Colonic mucosa (tissue), 4 donors: ENCODE measurements at regions not wholly inside any gene's neighbourhood (a gene's known extent, or its start where the extent isn't known, plus 50 kb on each side); places are given as distances from the start of the nearest gene placed in this dataset.

Source experiments
- DNase-seq: peaks from one replicate; pipeline ENCODE4 v3.0.0-alpha.2; 2020
- H3K27ac ChIP-seq: fragments of 200-600 bp; one replicate; pipeline ENCODE4 v1.8.0; 2021
- H3K27me3 ChIP-seq: fragments of 200-600 bp; one replicate; pipeline ENCODE4 v1.8.0; 2021
- H3K36me3 ChIP-seq: fragments of 200-600 bp; one replicate; pipeline ENCODE4 v1.8.0; 2021
- H3K4me1 ChIP-seq: fragments of 200-600 bp; one replicate; pipeline ENCODE4 v1.8.0; 2021; ENCODE audit warnings: mild to moderate bottlenecking
- H3K4me3 ChIP-seq: fragments of 200-600 bp; one replicate; pipeline ENCODE4 v1.8.0; 2021
- H3K9ac ChIP-seq, 2 donors: one replicate each; pipeline ENCODE4 v1.7.0; 2013; ENCODE audit warnings: control low read depth in 2 of 2, low read depth in 2 of 2, low read length in 2 of 2
- H3K9me3 ChIP-seq: fragments of 200-600 bp; one replicate; pipeline ENCODE4 v1.8.0; 2021
- CTCF ChIP-seq: fragments of 200-600 bp; IDR thresholded peaks from one replicate; pipeline ENCODE4 v1.8.0; 2022; ENCODE audit warnings: antibody characterized with exemption, mild to moderate bottlenecking
- intact Hi-C: fragments of 100-400 bp; cut with DNase I; formaldehyde crosslinking; loops from one replicate; pipeline ENCODE4 v1.14.1; 2022
- donor health status: healthy.
- donor health status: DM: no; HTN: no; CAD: no.
- donor health status: DM: no; HTN: no; CAD: no.

- Histone ChIP-seq H3K36me3 (no peaks in the 10 kb centered on the region), H3K9me3 (no peaks in the 10 kb centered on the region), H3K4me1 (no peaks in the 10 kb centered on the region), H3K27ac (no peak overlapping the region), H3K9ac (no peak overlapping the region), H3K27me3 (no peaks in the 10 kb centered on the region), H3K4me3 (no peak overlapping the region)
- DNase-seq, result no peak
- TF ChIP-seq CTCF, result no peak
- intact Hi-C loops, result no loop called here
Measured at GRCh38 chr6:77326711-77327110, 136.6 kb downstream of the HTR1B start.

- no peak for TF ChIP-seq CTCF
- intact Hi-C loops, result no loop called here
- Histone ChIP-seq H3K4me3 (no peak overlapping the region), H3K4me1 (no peaks in the 10 kb centered on the region), H3K9me3 (no peaks in the 10 kb centered on the region), H3K27ac (no peak overlapping the region), H3K27me3 (no peaks in the 10 kb centered on the region), H3K9ac (no peak overlapping the region), H3K36me3 (no peaks in the 10 kb centered on the region)
- no peak for DNase-seq
Measured at GRCh38 chr6:77326029-77326428, 137.3 kb downstream of the HTR1B start.

GRCh38 chr6:77324866-77325265, 138.4 kb downstream of the HTR1B start:
- Histone ChIP-seq H3K9ac (no peak overlapping the region), H3K27me3 (no peaks in the 10 kb centered on the region), H3K4me1 (no peaks in the 10 kb centered on the region), H3K36me3 (no peaks in the 10 kb centered on the region), H3K4me3 (no peak overlapping the region), H3K9me3 (no peaks in the 10 kb centered on the region), H3K27ac (no peak overlapping the region)
- DNase-seq, result no peak
- no peak for TF ChIP-seq CTCF
- intact Hi-C loops, result no loop called here

- intact Hi-C loops, result no loop called here
- H3K36me3 ChIP-seq, result no peaks in the 10 kb centered on the region
- TF ChIP-seq CTCF, result no peak
Measured at GRCh38 chr6:77322604-77323003, 140.7 kb downstream of the HTR1B start.

GRCh38 chr6:77318256-77318655, 145.0 kb downstream of the HTR1B start:
- Histone ChIP-seq H3K4me1 (no peaks in the 10 kb centered on the region), H3K4me3 (no peak overlapping the region), H3K27me3 (no peaks in the 10 kb centered on the region), H3K27ac (no peak overlapping the region), H3K36me3 (no peaks in the 10 kb centered on the region), H3K9me3 (no peaks in the 10 kb centered on the region), H3K9ac (no peak overlapping the region)
- TF ChIP-seq CTCF, result no peak
- no peak for DNase-seq
- intact Hi-C loops, result no loop called here

More at GRCh38 chr6:77322604-77323003, 140.7 kb downstream of the HTR1B start:
- no peaks in the 10 kb centered on the region for H3K27me3 ChIP-seq
- no peaks in the 10 kb centered on the region for H3K4me1 ChIP-seq
- H3K27ac ChIP-seq, result no peak overlapping the region
- no peak overlapping the region for H3K4me3 ChIP-seq
- DNase-seq, result no peak
- H3K9me3 ChIP-seq, result no peaks in the 10 kb centered on the region
- no peak overlapping the region for H3K9ac ChIP-seq

- no peak overlapping the region for H3K9ac ChIP-seq
- no peaks in the 10 kb centered on the region for H3K27me3 ChIP-seq
- H3K36me3 ChIP-seq, result no peaks in the 10 kb centered on the region
- H3K27ac ChIP-seq, result no peak overlapping the region
- intact Hi-C loops, result no loop called here
- H3K9me3 ChIP-seq, result no peaks in the 10 kb centered on the region
- no peak for DNase-seq
- no peak overlapping the region for H3K4me3 ChIP-seq
- H3K4me1 ChIP-seq, result no peaks in the 10 kb centered on the region
- TF ChIP-seq CTCF, result no peak
Measured at GRCh38 chr6:77313595-77313994, 149.7 kb downstream of the HTR1B start.
